Tibial artery (tissue), 4 donors: ENCODE measurements at regions not wholly inside any gene's neighbourhood (a gene's known extent, or its start where the extent isn't known, plus 50 kb on each side); places are given as distances from the start of the nearest gene placed in this dataset.
"Not testable (repeated sequence)": the region's sequence is repeated elsewhere in the genome, so short reads cannot be mapped to it uniquely, and the experiment has no call there.

Experiments used
- DNase-seq, 2 donors: peaks; one replicate each; pipeline ENCODE4 v3.0.0-alpha.2; 2019
- H3K27ac ChIP-seq, 2 donors: fragments of 200-600 bp; sonication (generic) in 1 of 2; 1 replicate in 1 of 2; 2 replicates in 1 of 2; pipeline ENCODE4 v1.5.1; 2018 to 2019; ENCODE audit warnings: mild to moderate bottlenecking in 1 of 2
- H3K27me3 ChIP-seq, 2 donors: fragments of 200-600 bp; sonication (generic) in 1 of 2; one replicate each; pipeline versions ENCODE4 v1.5.1 to v1.6.0; 2016 to 2019
- H3K36me3 ChIP-seq, 3 donors: fragments of 200-600 bp; sonication (generic) in 2 of 3; one replicate each; pipeline ENCODE4 v1.5.1; 2016 to 2019; ENCODE audit warnings: mild to moderate bottlenecking in 2 of 3
- H3K4me1 ChIP-seq, 4 donors: fragments of 200-600 bp; sonication (generic) in 2 of 4; 1 replicate in 3 of 4; 2 replicates in 1 of 4; pipeline ENCODE4 v1.5.1; 2016 to 2019
- H3K4me3 ChIP-seq, 2 donors: fragments of 200-600 bp; sonication (generic) in 1 of 2; 1 replicate in 1 of 2; 2 replicates in 1 of 2; pipeline ENCODE4 v1.5.1; 2018 to 2019; ENCODE audit warnings: mild to moderate bottlenecking in 2 of 2
- H3K9me3 ChIP-seq, 3 donors: fragments of 200-600 bp; sonication (generic) in 1 of 3; one replicate each; pipeline ENCODE4 v1.5.1; 2016 to 2019
- intact Hi-C: fragments of 100-400 bp; cut with DNase I; formaldehyde crosslinking; loops from one replicate; pipeline ENCODE4 v1.15.0; 2023; ENCODE audit warnings: low total_unique reads
- TF ChIP-seq, protein P1 (sequence below), 2 experiments: fragments of 200-600 bp in 1 of 2; fragments of 450-650 bp in 1 of 2; IDR thresholded peaks; one replicate each; pipeline ENCODE4 v1.5.1; 2017 to 2019; ENCODE audit warnings: antibody characterized with exemption in 2 of 2, mild to moderate bottlenecking in 1 of 2, moderate library complexity in 1 of 2

GRCh38 chr5:77861576-77861975 lies 85.4 kb upstream of the TBCA start:
- no peak overlapping the region for H3K27ac ChIP-seq

GRCh38 chr5:77859306-77859705 lies 83.2 kb upstream of the TBCA start:
- TF ChIP-seq, protein P1, sequence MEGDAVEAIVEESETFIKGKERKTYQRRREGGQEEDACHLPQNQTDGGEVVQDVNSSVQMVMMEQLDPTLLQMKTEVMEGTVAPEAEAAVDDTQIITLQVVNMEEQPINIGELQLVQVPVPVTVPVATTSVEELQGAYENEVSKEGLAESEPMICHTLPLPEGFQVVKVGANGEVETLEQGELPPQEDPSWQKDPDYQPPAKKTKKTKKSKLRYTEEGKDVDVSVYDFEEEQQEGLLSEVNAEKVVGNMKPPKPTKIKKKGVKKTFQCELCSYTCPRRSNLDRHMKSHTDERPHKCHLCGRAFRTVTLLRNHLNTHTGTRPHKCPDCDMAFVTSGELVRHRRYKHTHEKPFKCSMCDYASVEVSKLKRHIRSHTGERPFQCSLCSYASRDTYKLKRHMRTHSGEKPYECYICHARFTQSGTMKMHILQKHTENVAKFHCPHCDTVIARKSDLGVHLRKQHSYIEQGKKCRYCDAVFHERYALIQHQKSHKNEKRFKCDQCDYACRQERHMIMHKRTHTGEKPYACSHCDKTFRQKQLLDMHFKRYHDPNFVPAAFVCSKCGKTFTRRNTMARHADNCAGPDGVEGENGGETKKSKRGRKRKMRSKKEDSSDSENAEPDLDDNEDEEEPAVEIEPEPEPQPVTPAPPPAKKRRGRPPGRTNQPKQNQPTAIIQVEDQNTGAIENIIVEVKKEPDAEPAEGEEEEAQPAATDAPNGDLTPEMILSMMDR (IDR thresholded peaks at IDR 0.05), result no peak
- intact Hi-C loops, result no loop called here
- Histone ChIP-seq H3K27ac (no peak overlapping the region), H3K9me3 (no peaks in the 10 kb centered on the region), H3K4me1 (no peaks in the 10 kb centered on the region), H3K4me3 (no peak overlapping the region), H3K27me3 (no peaks in the 10 kb centered on the region), H3K36me3 (no peaks in the 10 kb centered on the region)
- no peak for DNase-seq

More at GRCh38 chr5:77861576-77861975, 85.4 kb upstream of the TBCA start:
- H3K27me3 ChIP-seq, result peaks cover 0 to 3% of the 10 kb centered on the region in 2 donors
- no peaks in the 10 kb centered on the region for H3K9me3 ChIP-seq
- no peak overlapping the region for H3K4me3 ChIP-seq
- no peaks in the 10 kb centered on the region for H3K36me3 ChIP-seq
- intact Hi-C loops, result no loop called here
- H3K4me1 ChIP-seq, result no peaks in the 10 kb centered on the region
- TF ChIP-seq, protein P1 (IDR thresholded peaks at IDR 0.05), result no peak
- no peak for DNase-seq

DNA sequence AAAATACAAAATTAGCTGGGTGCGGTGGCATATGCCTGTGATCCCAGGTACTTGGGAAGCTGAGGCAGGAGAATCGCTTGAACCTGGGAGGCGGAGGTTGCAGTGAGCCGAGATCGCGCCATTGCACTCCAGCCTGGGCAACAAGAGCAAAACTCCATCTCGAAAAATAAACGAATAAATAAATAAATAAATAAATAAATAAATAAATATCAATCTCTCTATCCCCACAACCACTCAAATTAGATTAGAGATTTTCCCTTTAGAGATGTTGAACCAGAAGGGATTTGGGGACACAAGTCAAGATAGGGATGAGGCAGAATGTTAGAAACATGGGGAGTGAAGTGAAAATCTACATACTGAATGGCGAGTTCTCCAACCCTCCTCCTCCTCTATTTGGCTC lies 82.5 kb upstream of the TBCA start:
- intact Hi-C loops, result not testable (repeated sequence)

GRCh38 chr5:77855369-77855768 lies 79.2 kb upstream of the TBCA start:
- no peak for DNase-seq
- Histone ChIP-seq H3K4me3 (no peak overlapping the region), H3K9me3 (no peaks in the 10 kb centered on the region), H3K4me1 (peaks cover 0 to 15% (median 4%) of the 10 kb centered on the region in 4 donors), H3K27me3 (no peaks in the 10 kb centered on the region), H3K36me3 (no peaks in the 10 kb centered on the region), H3K27ac (no peak overlapping the region)
- TF ChIP-seq, protein P1 (IDR thresholded peaks at IDR 0.05), result no peak
- intact Hi-C loops, result no loop called here

More for the DNA sequence above, 82.5 kb upstream of the TBCA start:
- not testable (repeated sequence) for H3K27me3 ChIP-seq, H3K4me3 ChIP-seq, H3K9me3 ChIP-seq, H3K27ac ChIP-seq, DNase-seq, H3K36me3 ChIP-seq, H3K4me1 ChIP-seq

- intact Hi-C loops, result no loop called here
- Histone ChIP-seq H3K9me3 (no peaks in the 10 kb centered on the region), H3K36me3 (no peaks in the 10 kb centered on the region), H3K4me1 (peaks cover 0 to 15% (median 4%) of the 10 kb centered on the region in 4 donors), H3K27me3 (no peaks in the 10 kb centered on the region), H3K4me3 (no peak overlapping the region), H3K27ac (no peak overlapping the region)
- TF ChIP-seq, protein P1 (IDR thresholded peaks at IDR 0.05), result no peak
- no peak for DNase-seq
These were observed 77.3 kb upstream of the TBCA start for GRCh38 chr5:77853353-77853907.

DNA sequence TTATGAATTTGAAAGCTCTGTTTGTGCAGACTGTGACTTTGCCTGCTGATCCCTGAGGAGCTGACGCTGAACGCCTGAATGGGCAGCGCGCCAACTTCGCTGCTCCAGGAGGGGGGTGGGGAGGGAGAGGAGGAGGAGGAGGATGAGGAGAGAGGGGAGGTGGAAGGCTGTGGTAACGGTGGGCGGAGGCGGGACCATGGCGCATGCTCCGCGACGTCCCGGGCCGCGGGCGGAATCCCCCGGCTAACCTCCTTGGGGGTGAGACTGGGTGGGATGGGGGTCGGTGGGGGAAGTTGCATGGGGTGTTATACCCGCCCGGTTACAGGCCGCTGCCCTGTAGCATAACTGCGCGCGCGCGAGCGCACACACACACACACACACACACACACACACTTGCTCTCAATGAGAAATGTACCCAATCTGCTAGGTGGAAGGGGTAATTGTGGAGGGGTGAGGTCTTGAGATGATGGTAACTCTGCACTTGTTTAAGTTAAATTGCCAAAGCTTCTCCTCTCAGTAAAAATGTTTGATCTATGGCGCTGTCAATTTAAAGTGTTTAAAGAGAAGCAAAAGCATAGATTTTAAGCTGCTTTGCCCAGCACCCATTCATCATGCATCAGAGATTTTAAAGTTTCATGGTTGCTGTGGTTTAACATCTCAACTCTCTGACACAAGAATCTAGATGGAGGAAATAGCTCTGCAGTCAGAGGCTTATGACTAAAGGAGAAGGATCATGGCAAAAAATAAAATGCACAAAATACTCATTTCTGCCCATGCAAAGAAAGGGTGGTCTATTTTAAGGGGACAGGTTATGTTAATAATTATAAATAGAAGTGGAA lies 76.6 kb upstream of the TBCA start:
- no peak for DNase-seq
- Histone ChIP-seq H3K36me3 (no peaks in the 10 kb centered on the region), H3K4me3 (peak overlapping the region; percentile 64 to 69), H3K27ac (no peak overlapping the region), H3K9me3 (no peaks in the 10 kb centered on the region), H3K4me1 (peaks cover 0 to 15% (median 4%) of the 10 kb centered on the region in 4 donors), H3K27me3 (no peaks in the 10 kb centered on the region)
- intact Hi-C loops, result no loop called here
- TF ChIP-seq, protein P1 (IDR thresholded peaks at IDR 0.05), result no peak
